Mucosa of rectum (tissue), 2 donors: ENCODE measurements at regions not wholly inside any gene's neighbourhood (a gene's known extent, or its start where the extent isn't known, plus 50 kb on each side); places are given as distances from the start of the nearest gene placed in this dataset.

Experiments
- H3K27ac ChIP-seq, 2 donors: one replicate each; pipeline ENCODE4 v1.7.0; 2013; ENCODE audit warnings: inconsistent platforms in 2 of 2, low read depth in 2 of 2, low read length in 2 of 2
- H3K27me3 ChIP-seq, 2 donors: one replicate each; pipeline ENCODE4 v1.7.0; 2013; ENCODE audit warnings: low read length in 2 of 2; ENCODE audit not compliant: control insufficient read depth in 2 of 2, insufficient read depth in 2 of 2
- H3K36me3 ChIP-seq, 2 donors: one replicate each; pipeline ENCODE4 v1.7.0; 2013; ENCODE audit warnings: low read length in 2 of 2; ENCODE audit not compliant: control insufficient read depth in 2 of 2, insufficient read depth in 2 of 2
- H3K4me1 ChIP-seq, 2 donors: one replicate each; pipeline ENCODE4 v1.7.0; 2013; ENCODE audit warnings: low read length in 2 of 2, mild to moderate bottlenecking in 1 of 2; ENCODE audit not compliant: control insufficient read depth in 2 of 2, insufficient read depth in 2 of 2
- H3K4me3 ChIP-seq, 2 donors: one replicate each; pipeline ENCODE4 v1.7.0; 2013; ENCODE audit warnings: low read length in 2 of 2
- H3K9ac ChIP-seq, 2 donors: one replicate each; pipeline ENCODE4 v1.7.0; 2013; ENCODE audit warnings: low read length in 2 of 2, low read depth in 1 of 2, mild to moderate bottlenecking in 1 of 2
- H3K9me3 ChIP-seq, 2 donors: one replicate each; pipeline ENCODE4 v1.7.0; 2013; ENCODE audit warnings: low read length in 2 of 2; ENCODE audit not compliant: control insufficient read depth in 2 of 2
- donor health status: healthy.
- donor health status: Normal muscosa, but diverticular disease.

GRCh38 chr2:34280606-34281005, 681.5 kb upstream of the FAM98A start:
- Histone ChIP-seq H3K4me3 (no peak overlapping the region), H3K36me3 (no peaks in the 10 kb centered on the region), H3K27ac (no peak overlapping the region), H3K9ac (no peak overlapping the region), H3K4me1 (no peaks in the 10 kb centered on the region), H3K9me3 (no peaks in the 10 kb centered on the region), H3K27me3 (no peaks in the 10 kb centered on the region)

GRCh38 chr2:34266908-34267697, 668.0 kb upstream of the FAM98A start:
- no peak overlapping the region for H3K27ac ChIP-seq
- H3K27me3 ChIP-seq, result no peaks in the 10 kb centered on the region
- H3K36me3 ChIP-seq, result no peaks in the 10 kb centered on the region
- no peak overlapping the region for H3K4me3 ChIP-seq
- H3K4me1 ChIP-seq, result no peaks in the 10 kb centered on the region
- no peaks in the 10 kb centered on the region for H3K9me3 ChIP-seq
- no peak overlapping the region for H3K9ac ChIP-seq

- no peaks in the 10 kb centered on the region for H3K9me3 ChIP-seq
Measured at GRCh38 chr2:34261701-34262100, 662.6 kb upstream of the FAM98A start.

GRCh38 chr2:34254272-34254878, 655.3 kb upstream of the FAM98A start:
- no peak overlapping the region for H3K27ac ChIP-seq
- H3K9me3 ChIP-seq, result no peaks in the 10 kb centered on the region
- peaks cover 4 to 26% of the 10 kb centered on the region in 2 donors for H3K4me1 ChIP-seq
- no peak overlapping the region for H3K4me3 ChIP-seq
- no peaks in the 10 kb centered on the region for H3K36me3 ChIP-seq
- no peak overlapping the region for H3K9ac ChIP-seq
- H3K27me3 ChIP-seq, result no peaks in the 10 kb centered on the region

More at GRCh38 chr2:34261701-34262100, 662.6 kb upstream of the FAM98A start:
- H3K4me3 ChIP-seq, result no peak overlapping the region
- no peaks in the 10 kb centered on the region for H3K27me3 ChIP-seq
- H3K27ac ChIP-seq, result no peak overlapping the region
- H3K9ac ChIP-seq, result no peak overlapping the region
- H3K36me3 ChIP-seq, result no peaks in the 10 kb centered on the region
- H3K4me1 ChIP-seq, result no peaks in the 10 kb centered on the region

GRCh38 chr2:34252111-34252510, 653.0 kb upstream of the FAM98A start:
- H3K9ac ChIP-seq, result no peak overlapping the region
- no peaks in the 10 kb centered on the region for H3K9me3 ChIP-seq
- H3K27me3 ChIP-seq, result no peaks in the 10 kb centered on the region
- no peak overlapping the region for H3K4me3 ChIP-seq
- H3K4me1 ChIP-seq, result peaks cover 4 to 26% of the 10 kb centered on the region in 2 donors
- peak overlapping the region in 1 of 2 donors; percentile 27 for H3K27ac ChIP-seq
- no peaks in the 10 kb centered on the region for H3K36me3 ChIP-seq

- H3K27ac ChIP-seq, result no peak overlapping the region
- peaks cover 4 to 26% of the 10 kb centered on the region in 2 donors for H3K4me1 ChIP-seq
- no peak overlapping the region for H3K4me3 ChIP-seq
- H3K9ac ChIP-seq, result no peak overlapping the region
- H3K36me3 ChIP-seq, result no peaks in the 10 kb centered on the region
- no peaks in the 10 kb centered on the region for H3K9me3 ChIP-seq
- H3K27me3 ChIP-seq, result no peaks in the 10 kb centered on the region
Measured at GRCh38 chr2:34251578-34251977, 652.5 kb upstream of the FAM98A start.

- no peak overlapping the region for H3K4me3 ChIP-seq
- no peaks in the 10 kb centered on the region for H3K27me3 ChIP-seq
- no peak overlapping the region for H3K27ac ChIP-seq
- no peaks in the 10 kb centered on the region for H3K9me3 ChIP-seq
- H3K9ac ChIP-seq, result no peak overlapping the region
- H3K36me3 ChIP-seq, result no peaks in the 10 kb centered on the region
- H3K4me1 ChIP-seq, result peaks cover 6 to 14% of the 10 kb centered on the region in 2 donors
Measured at GRCh38 chr2:34244195-34244594, 645.1 kb upstream of the FAM98A start.

- no peak overlapping the region for H3K4me3 ChIP-seq
- no peak overlapping the region for H3K9ac ChIP-seq
- H3K27ac ChIP-seq, result peak overlapping the region; percentile 0 to 58
Measured at GRCh38 chr2:34242763-34243123, 643.6 kb upstream of the FAM98A start.

GRCh38 chr2:34241905-34242762, 643.0 kb upstream of the FAM98A start:
- no peak overlapping the region for H3K4me3 ChIP-seq
- peaks cover 6 to 14% of the 10 kb centered on the region in 2 donors for H3K4me1 ChIP-seq

More at GRCh38 chr2:34242763-34243123, 643.6 kb upstream of the FAM98A start:
- H3K4me1 ChIP-seq, result peaks cover 6 to 14% of the 10 kb centered on the region in 2 donors
- H3K36me3 ChIP-seq, result no peaks in the 10 kb centered on the region
- H3K27me3 ChIP-seq, result no peaks in the 10 kb centered on the region
- no peaks in the 10 kb centered on the region for H3K9me3 ChIP-seq

GRCh38 chr2:34239511-34239910, 640.4 kb upstream of the FAM98A start:
- no peaks in the 10 kb centered on the region for H3K36me3 ChIP-seq
- peaks cover 0 to 2% of the 10 kb centered on the region in 2 donors for H3K9me3 ChIP-seq
- H3K27me3 ChIP-seq, result no peaks in the 10 kb centered on the region
- no peak overlapping the region for H3K4me3 ChIP-seq
- H3K9ac ChIP-seq, result no peak overlapping the region
- no peak overlapping the region for H3K27ac ChIP-seq
- peaks cover 6 to 14% of the 10 kb centered on the region in 2 donors for H3K4me1 ChIP-seq

More at GRCh38 chr2:34241905-34242762, 643.0 kb upstream of the FAM98A start:
- H3K27me3 ChIP-seq, result no peaks in the 10 kb centered on the region
- H3K9ac ChIP-seq, result no peak overlapping the region
- peak overlapping the region; percentile 0 to 58 for H3K27ac ChIP-seq
- no peaks in the 10 kb centered on the region for H3K36me3 ChIP-seq
- H3K9me3 ChIP-seq, result peaks cover 0 to 2% of the 10 kb centered on the region in 2 donors
